SJSA1 (cell line): ENCODE measurements at regions not wholly inside any gene's neighbourhood (a gene's known extent, or its start where the extent isn't known, plus 50 kb on each side); places are given as distances from the start of the nearest gene placed in this dataset.

Source experiments
- DNase-seq, 2 experiments: peaks; one replicate each; pipeline ENCODE4 v3.0.0-alpha.2; 2015 to 2020; ENCODE audit warnings: low spot score in 2 of 2, low read depth in 1 of 2
- H3K27ac ChIP-seq: fragments of 250-450 bp; sonication (Bioruptor Pico); 2 replicates; pipeline ENCODE4 v1.5.1; 2020; ENCODE audit warnings: mild to moderate bottlenecking, moderate library complexity
- H3K27me3 ChIP-seq: fragments of 250-450 bp; sonication (Bioruptor Pico); replicated peaks from 2 replicates; pipeline ENCODE4 v1.5.1; 2020; ENCODE audit warnings: mild to moderate bottlenecking, moderate library complexity
- H3K36me3 ChIP-seq: fragments of 250-450 bp; sonication (Bioruptor Pico); 2 replicates; pipeline ENCODE4 v1.5.1; 2020; ENCODE audit warnings: mild to moderate bottlenecking
- H3K4me1 ChIP-seq: fragments of 250-450 bp; sonication (Bioruptor Pico); replicated peaks from 2 replicates; pipeline ENCODE4 v1.6.1; 2021; ENCODE audit warnings: mild to moderate bottlenecking
- H3K4me3 ChIP-seq: fragments of 250-450 bp; sonication (Bioruptor Pico); 2 replicates; pipeline ENCODE4 v1.5.1; 2020; ENCODE audit warnings: mild to moderate bottlenecking
- H3K9me3 ChIP-seq: fragments of 250-450 bp; sonication (Bioruptor Pico); replicated peaks from 2 replicates; pipeline ENCODE4 v1.5.1; 2020; ENCODE audit warnings: mild to moderate bottlenecking

GRCh38 chr9:38141746-38142591 lies 72.9 kb upstream of the SHB start:
- Histone ChIP-seq H3K4me3 (no peak overlapping the region), H3K36me3 (no peaks in the 10 kb centered on the region), H3K4me1 (peaks cover 52% of the 10 kb centered on the region), H3K9me3 (no peaks in the 10 kb centered on the region), H3K27ac (peak overlapping the region; percentile 73), H3K27me3 (no peaks in the 10 kb centered on the region)
- peak; percentile 49 to 67 for DNase-seq

GRCh38 chr9:38138276-38138675 lies 69.2 kb upstream of the SHB start:
- Histone ChIP-seq H3K27me3 (no peaks in the 10 kb centered on the region), H3K9me3 (no peaks in the 10 kb centered on the region), H3K27ac (no peak overlapping the region), H3K36me3 (no peaks in the 10 kb centered on the region), H3K4me3 (no peak overlapping the region), H3K4me1 (peaks cover 25% of the 10 kb centered on the region)
- no peak for DNase-seq

- Histone ChIP-seq H3K27ac (no peak overlapping the region), H3K9me3 (no peaks in the 10 kb centered on the region), H3K4me1 (peaks cover 16% of the 10 kb centered on the region), H3K27me3 (no peaks in the 10 kb centered on the region), H3K4me3 (no peak overlapping the region), H3K36me3 (no peaks in the 10 kb centered on the region)
- DNase-seq = no peak
Measured at GRCh38 chr9:38137342-38137741, 68.3 kb upstream of the SHB start.

DNA sequence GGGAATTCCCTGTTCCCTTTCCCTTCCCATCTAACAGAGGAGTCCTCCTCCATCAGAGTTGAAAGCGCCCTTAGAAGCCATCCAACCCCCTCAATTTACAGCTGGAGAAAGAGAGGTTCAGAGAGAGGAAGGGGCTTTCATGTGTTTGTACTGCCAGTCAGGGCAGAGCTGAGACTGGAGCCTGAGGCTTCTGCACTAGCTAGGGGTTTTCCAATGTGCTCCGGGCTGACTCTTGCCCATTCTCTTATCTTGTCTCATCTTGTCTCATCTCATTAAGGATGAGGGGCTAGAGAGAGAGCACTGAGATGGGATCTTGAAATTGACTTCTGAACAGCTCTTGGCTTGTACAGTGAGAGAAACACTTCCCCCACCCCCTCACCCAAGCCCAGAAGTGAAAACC lies 67.4 kb upstream of the SHB start:
- Histone ChIP-seq H3K4me3 (no peak overlapping the region), H3K4me1 (peaks cover 7% of the 10 kb centered on the region), H3K27me3 (no peaks in the 10 kb centered on the region), H3K36me3 (no peaks in the 10 kb centered on the region), H3K27ac (no peak overlapping the region), H3K9me3 (no peaks in the 10 kb centered on the region)
- no peak for DNase-seq

DNA sequence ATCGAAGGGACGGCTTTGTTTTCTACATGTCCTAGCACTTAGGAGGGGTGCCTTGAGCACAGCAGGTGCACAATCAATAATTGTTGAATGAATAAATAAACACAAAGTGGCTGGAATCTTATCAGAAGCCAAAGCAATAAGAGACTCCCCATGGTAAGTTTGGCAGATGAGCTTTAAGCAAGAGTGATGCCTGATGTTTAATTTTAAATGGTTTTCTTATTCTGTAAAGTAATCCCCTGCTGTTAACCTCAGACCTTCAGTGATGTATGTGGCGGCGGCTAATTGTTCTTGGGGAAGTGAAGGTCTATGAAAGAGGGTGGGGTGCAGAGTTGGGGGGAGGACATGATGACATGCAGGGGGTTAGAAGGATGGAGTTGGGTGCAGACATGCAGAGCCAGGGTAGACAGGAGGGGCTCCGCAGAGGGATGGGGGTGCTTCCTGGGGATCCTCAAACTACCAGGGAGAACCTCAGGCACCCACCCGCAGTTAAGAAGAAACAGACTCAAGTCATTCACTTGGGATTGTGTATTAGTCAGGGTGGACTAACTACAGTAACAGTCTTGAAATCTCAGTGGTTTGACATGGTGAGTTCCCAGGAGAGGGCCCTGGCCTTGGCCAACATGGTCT lies 65.7 kb upstream of the SHB start:
- Histone ChIP-seq H3K4me3 (no peak overlapping the region), H3K9me3 (no peaks in the 10 kb centered on the region), H3K36me3 (no peaks in the 10 kb centered on the region), H3K27ac (no peak overlapping the region), H3K27me3 (no peaks in the 10 kb centered on the region), H3K4me1 (no peaks in the 10 kb centered on the region)
- DNase-seq = no peak

- Histone ChIP-seq H3K27ac (no peak overlapping the region), H3K4me1 (no peaks in the 10 kb centered on the region), H3K36me3 (no peaks in the 10 kb centered on the region), H3K9me3 (no peaks in the 10 kb centered on the region), H3K4me3 (no peak overlapping the region), H3K27me3 (no peaks in the 10 kb centered on the region)
- DNase-seq = no peak
Measured at GRCh38 chr9:38133595-38133994, 64.6 kb upstream of the SHB start.

- Histone ChIP-seq H3K4me3 (no peak overlapping the region), H3K36me3 (no peaks in the 10 kb centered on the region), H3K9me3 (no peaks in the 10 kb centered on the region), H3K27ac (no peak overlapping the region), H3K27me3 (no peaks in the 10 kb centered on the region), H3K4me1 (no peaks in the 10 kb centered on the region)
- DNase-seq = no peak
Measured at GRCh38 chr9:38132956-38133355, 63.9 kb upstream of the SHB start.

DNA sequence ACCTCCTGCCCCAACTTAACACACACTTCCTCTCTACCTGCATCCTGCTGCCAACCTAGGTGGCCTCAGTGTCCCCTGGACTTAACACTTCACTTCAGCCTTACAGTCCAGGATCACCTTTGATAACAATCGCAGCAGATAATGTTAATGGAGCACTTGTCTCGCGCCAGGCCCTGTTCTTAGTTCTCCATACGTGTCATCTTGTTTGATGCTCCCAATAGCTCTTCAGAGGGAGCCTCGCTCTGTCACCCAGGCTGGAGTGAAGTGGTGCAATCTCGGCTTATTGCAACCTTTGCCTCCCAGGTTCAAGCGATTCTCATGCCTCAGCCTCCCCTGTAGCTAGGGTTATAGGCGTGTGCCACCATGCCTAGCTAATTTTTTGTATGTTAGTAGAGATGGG lies 62.7 kb upstream of the SHB start:
- no peak for DNase-seq
- H3K4me3 ChIP-seq = no peak overlapping the region
- no peaks in the 10 kb centered on the region for H3K27me3 ChIP-seq
- no peaks in the 10 kb centered on the region for H3K36me3 ChIP-seq
- H3K27ac ChIP-seq = no peak overlapping the region
- no peaks in the 10 kb centered on the region for H3K9me3 ChIP-seq
- no peaks in the 10 kb centered on the region for H3K4me1 ChIP-seq

DNA sequence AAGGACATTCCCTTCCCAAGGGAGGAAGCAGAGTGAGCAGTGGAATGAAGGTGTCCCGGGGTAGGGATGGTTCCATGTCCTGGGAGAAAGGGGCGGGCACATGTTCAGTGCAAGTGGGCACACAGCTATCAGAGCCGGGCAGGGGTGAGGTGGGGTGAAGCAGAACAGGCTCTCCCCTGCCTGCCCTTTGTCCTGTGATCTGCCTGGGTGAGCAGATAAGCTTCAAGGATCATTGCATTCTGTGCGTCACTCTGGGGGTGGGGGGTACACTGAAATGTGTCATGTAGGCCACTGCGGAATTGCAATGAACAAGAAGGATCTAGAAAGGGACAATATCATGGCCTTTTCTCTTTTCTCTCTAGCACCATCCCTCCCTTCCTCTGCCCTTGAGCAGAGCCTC lies 61.7 kb upstream of the SHB start:
- Histone ChIP-seq H3K4me3 (no peak overlapping the region), H3K27ac (no peak overlapping the region), H3K4me1 (no peaks in the 10 kb centered on the region), H3K36me3 (no peaks in the 10 kb centered on the region), H3K27me3 (no peaks in the 10 kb centered on the region), H3K9me3 (no peaks in the 10 kb centered on the region)
- no peak for DNase-seq

- Histone ChIP-seq H3K4me1 (no peaks in the 10 kb centered on the region), H3K27ac (no peak overlapping the region), H3K36me3 (no peaks in the 10 kb centered on the region), H3K4me3 (no peak overlapping the region), H3K27me3 (no peaks in the 10 kb centered on the region), H3K9me3 (no peaks in the 10 kb centered on the region)
- no peak for DNase-seq
Measured at GRCh38 chr9:38129366-38129765, 60.3 kb upstream of the SHB start.

GRCh38 chr9:38128752-38129270 lies 59.8 kb upstream of the SHB start:
- no peaks in the 10 kb centered on the region for H3K4me1 ChIP-seq
- H3K4me3 ChIP-seq = no peak overlapping the region

GRCh38 chr9:38127271-38127839 lies 58.3 kb upstream of the SHB start:
- no peak for DNase-seq
- H3K27ac ChIP-seq = no peak overlapping the region
- no peaks in the 10 kb centered on the region for H3K4me1 ChIP-seq
- H3K36me3 ChIP-seq = no peaks in the 10 kb centered on the region
- no peaks in the 10 kb centered on the region for H3K27me3 ChIP-seq
- no peak overlapping the region for H3K4me3 ChIP-seq
- H3K9me3 ChIP-seq = no peaks in the 10 kb centered on the region

More at GRCh38 chr9:38128752-38129270, 59.8 kb upstream of the SHB start:
- Histone ChIP-seq H3K27ac (no peak overlapping the region), H3K36me3 (no peaks in the 10 kb centered on the region), H3K9me3 (no peaks in the 10 kb centered on the region), H3K27me3 (no peaks in the 10 kb centered on the region)
- no peak for DNase-seq

- no peaks in the 10 kb centered on the region for H3K9me3 ChIP-seq
- H3K27me3 ChIP-seq = no peaks in the 10 kb centered on the region
- no peak for DNase-seq
Measured at GRCh38 chr9:38126730-38127129, 57.7 kb upstream of the SHB start.

DNA sequence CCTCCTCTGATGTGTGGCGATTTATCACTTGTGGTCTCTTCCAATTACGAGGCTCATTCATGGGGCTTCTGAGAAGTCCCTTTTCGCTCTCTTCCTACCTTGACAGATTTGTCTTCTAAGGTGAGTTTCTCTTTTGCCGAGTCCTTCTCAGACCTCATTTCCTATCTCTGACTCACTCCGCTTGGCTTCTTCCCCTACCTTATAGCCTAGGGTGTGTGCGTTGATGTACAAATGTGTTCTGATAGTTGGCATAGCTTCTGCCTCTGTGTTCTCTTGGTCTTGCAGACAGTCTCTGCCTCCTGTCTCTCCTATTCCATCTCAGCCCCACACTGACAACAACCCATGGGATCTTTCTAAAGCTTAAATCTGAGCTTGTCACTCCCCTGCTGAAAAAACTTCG lies 56.9 kb upstream of the SHB start:
- H3K9me3 ChIP-seq = no peaks in the 10 kb centered on the region
- no peaks in the 10 kb centered on the region for H3K27me3 ChIP-seq
- no peak overlapping the region for H3K4me3 ChIP-seq
- no peak overlapping the region for H3K27ac ChIP-seq
- no peaks in the 10 kb centered on the region for H3K4me1 ChIP-seq
- DNase-seq = no peak
- no peaks in the 10 kb centered on the region for H3K36me3 ChIP-seq

More at GRCh38 chr9:38126730-38127129, 57.7 kb upstream of the SHB start:
- H3K4me3 ChIP-seq = no peak overlapping the region
- no peak overlapping the region for H3K27ac ChIP-seq
- no peaks in the 10 kb centered on the region for H3K4me1 ChIP-seq
- no peaks in the 10 kb centered on the region for H3K36me3 ChIP-seq
